ENCODE measurements at regions not wholly inside any gene's neighbourhood (a gene's known extent, or its start where the extent isn't known, plus 50 kb on each side); places are given as distances from the start of the nearest gene placed in this dataset.

DNA sequence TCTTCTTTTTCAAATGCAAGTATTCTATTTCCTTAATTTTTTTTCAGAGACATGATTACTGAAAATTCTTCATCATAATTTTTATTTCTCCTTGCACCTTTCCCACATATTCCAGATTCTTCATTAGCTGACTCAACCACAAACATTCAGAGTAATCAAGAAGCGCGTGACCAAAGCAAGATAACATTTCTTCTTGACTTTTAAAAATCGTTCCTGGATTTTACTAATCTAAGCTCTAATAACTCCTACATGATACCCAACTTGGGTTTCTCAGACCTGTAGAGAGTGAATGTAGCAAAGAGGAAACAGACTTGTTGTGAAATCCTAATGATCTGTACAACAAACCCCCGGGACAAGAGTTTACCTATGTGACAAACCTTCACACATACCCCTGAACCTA is 615.0 kb downstream of the TMA16 start:
- TF ChIP-seq CTCF (IDR thresholded peaks at IDR 0.05) (no peak), NR3C1 (CRISPR knock-in tag; conservative IDR thresholded peaks at IDR 0.05; ENCODE audit: low read depth) (no peak), ESRRA (CRISPR knock-in tag; IDR thresholded peaks at IDR 0.05; ENCODE audit: borderline replicate concordance) (no peak), TEAD4 (CRISPR knock-in tag; IDR thresholded peaks at IDR 0.05) (no peak), CREB1 (CRISPR knock-in tag; IDR thresholded peaks at IDR 0.05) (no peak), ATF2 (CRISPR knock-in tag; IDR thresholded peaks at IDR 0.05; ENCODE audit: borderline replicate concordance, low read depth) (no peak), TCF7 (CRISPR knock-in tag; IDR thresholded peaks at IDR 0.05; ENCODE audit: low read depth) (no peak), SMAD4 (CRISPR knock-in tag; IDR thresholded peaks at IDR 0.05) (no peak)

Data from WTC11 (cell line).